Loucy (cell line): ENCODE measurements at regions not wholly inside any gene's neighbourhood (a gene's known extent, or its start where the extent isn't known, plus 50 kb on each side); places are given as distances from the start of the nearest gene placed in this dataset.

Source experiments
- H2AFZ ChIP-seq: fragments of 200-600 bp; sonication (generic); 2 replicates; pipeline ENCODE4 v1.6.0; 2016; ENCODE audit warnings: antibody characterized with exemption, mild to moderate bottlenecking, low read length, moderate library complexity
- H3F3A ChIP-seq: fragments of 200-600 bp; 2 replicates; pipeline ENCODE4 v1.6.0; 2016; ENCODE audit warnings: antibody characterized with exemption, low read depth, mild to moderate bottlenecking
- H3K27me3 ChIP-seq: fragments of 200-600 bp; sonication (generic); 2 replicates; pipeline ENCODE4 v1.6.1; 2014; ENCODE audit warnings: low read length, mild to moderate bottlenecking; ENCODE audit not compliant: insufficient read depth, poor library complexity, severe bottlenecking
- H3K36me3 ChIP-seq: fragments of 200-600 bp; sonication (generic); 2 replicates; pipeline ENCODE4 v1.6.1; 2016; ENCODE audit warnings: low read length; ENCODE audit not compliant: insufficient read depth
- H3K4me1 ChIP-seq: fragments of 200-600 bp; sonication (generic); 2 replicates; pipeline ENCODE4 v1.5.1; 2014; ENCODE audit warnings: low read length, mild to moderate bottlenecking; ENCODE audit not compliant: insufficient read depth, poor library complexity, severe bottlenecking
- H3K4me2 ChIP-seq: fragments of 200-600 bp; sonication (generic); 2 replicates; pipeline ENCODE4 v1.6.0; 2014; ENCODE audit warnings: antibody characterized with exemption, low read length, low read depth, mild to moderate bottlenecking; ENCODE audit not compliant: poor library complexity, severe bottlenecking
- H3K4me3 ChIP-seq: fragments of 200-600 bp; sonication (generic); 2 replicates; pipeline ENCODE4 v1.5.1; 2014; ENCODE audit warnings: low read length, mild to moderate bottlenecking, mixed read lengths; ENCODE audit not compliant: poor library complexity, severe bottlenecking
- H3K79me2 ChIP-seq: fragments of 200-600 bp; sonication (generic); 2 replicates; pipeline ENCODE4 v1.6.1; 2014; ENCODE audit warnings: low read length; ENCODE audit not compliant: insufficient read depth
- H3K9ac ChIP-seq: fragments of 200-600 bp; sonication (generic); 2 replicates; pipeline ENCODE4 v1.6.0; 2014; ENCODE audit warnings: mild to moderate bottlenecking, low read depth, low read length, moderate library complexity; ENCODE audit not compliant: poor library complexity, severe bottlenecking
- H3K9me2 ChIP-seq: fragments of 200-600 bp; sonication (generic); replicated peaks from 2 replicates; pipeline ENCODE4 v1.6.1; 2016; ENCODE audit warnings: low read depth, low read length, mixed read lengths
- H3K9me3 ChIP-seq: fragments of 200-600 bp; sonication (generic); 2 replicates; pipeline ENCODE4 v1.6.1; 2014; ENCODE audit warnings: mild to moderate bottlenecking, antibody characterized with exemption, low read length, low read depth; ENCODE audit not compliant: insufficient read depth
- H4K20me1 ChIP-seq: fragments of 200-600 bp; sonication (generic); 2 replicates; pipeline ENCODE4 v1.6.0; 2014; ENCODE audit warnings: antibody characterized with exemption, low read length, mild to moderate bottlenecking; ENCODE audit not compliant: insufficient read depth, poor library complexity, severe bottlenecking
- EZH2phosphoT487 ChIP-seq: fragments of 200-600 bp; IDR thresholded peaks from 2 replicates; pipeline ENCODE4 v1.6.1; 2018; ENCODE audit warnings: antibody characterized with exemption, mild to moderate bottlenecking, moderate library complexity, borderline replicate concordance
- TF ChIP-seq, protein P1 (sequence below): fragments of 200-600 bp; sonication (generic); conservative IDR thresholded peaks from 2 replicates; pipeline ENCODE4 v1.5.1; 2014; ENCODE audit warnings: mild to moderate bottlenecking, antibody characterized with exemption, low read length

DNA sequence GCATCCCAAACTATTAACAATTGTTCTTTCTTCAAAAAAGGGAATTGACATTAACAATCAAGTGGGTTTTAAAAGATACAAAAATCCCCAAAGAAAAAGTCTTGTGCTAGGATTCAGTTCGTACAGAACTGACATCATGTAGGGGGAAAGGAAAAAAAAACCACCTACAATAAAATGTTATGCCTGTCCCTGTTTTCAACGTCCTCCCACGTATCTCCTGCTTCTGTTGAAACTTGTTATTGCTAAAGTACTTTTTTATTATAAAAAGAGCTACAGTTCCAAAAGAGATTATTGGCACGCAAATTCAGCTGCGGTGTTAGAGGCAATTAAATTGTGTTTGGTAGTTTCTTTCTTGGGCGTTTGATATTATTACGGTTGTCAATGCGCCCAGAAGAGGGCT, 102.8 kb upstream of the PHACTR1 start:
- Histone ChIP-seq H3K4me1 (no peaks in the 10 kb centered on the region), H3K4me3 (no peak overlapping the region), H3K4me2 (no peak overlapping the region), H3K9me3 (no peaks in the 10 kb centered on the region), H4K20me1 (no peaks in the 10 kb centered on the region), H3K9ac (no peak overlapping the region), H2AFZ (no peak overlapping the region), H3F3A (no peaks in the 10 kb centered on the region), H3K79me2 (no peaks in the 10 kb centered on the region), H3K36me3 (no peaks in the 10 kb centered on the region), H3K9me2 (no peaks in the 10 kb centered on the region), H3K27me3 (peaks cover 6% of the 10 kb centered on the region)
- TF ChIP-seq, protein P1, sequence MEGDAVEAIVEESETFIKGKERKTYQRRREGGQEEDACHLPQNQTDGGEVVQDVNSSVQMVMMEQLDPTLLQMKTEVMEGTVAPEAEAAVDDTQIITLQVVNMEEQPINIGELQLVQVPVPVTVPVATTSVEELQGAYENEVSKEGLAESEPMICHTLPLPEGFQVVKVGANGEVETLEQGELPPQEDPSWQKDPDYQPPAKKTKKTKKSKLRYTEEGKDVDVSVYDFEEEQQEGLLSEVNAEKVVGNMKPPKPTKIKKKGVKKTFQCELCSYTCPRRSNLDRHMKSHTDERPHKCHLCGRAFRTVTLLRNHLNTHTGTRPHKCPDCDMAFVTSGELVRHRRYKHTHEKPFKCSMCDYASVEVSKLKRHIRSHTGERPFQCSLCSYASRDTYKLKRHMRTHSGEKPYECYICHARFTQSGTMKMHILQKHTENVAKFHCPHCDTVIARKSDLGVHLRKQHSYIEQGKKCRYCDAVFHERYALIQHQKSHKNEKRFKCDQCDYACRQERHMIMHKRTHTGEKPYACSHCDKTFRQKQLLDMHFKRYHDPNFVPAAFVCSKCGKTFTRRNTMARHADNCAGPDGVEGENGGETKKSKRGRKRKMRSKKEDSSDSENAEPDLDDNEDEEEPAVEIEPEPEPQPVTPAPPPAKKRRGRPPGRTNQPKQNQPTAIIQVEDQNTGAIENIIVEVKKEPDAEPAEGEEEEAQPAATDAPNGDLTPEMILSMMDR, result no peak
- TF ChIP-seq EZH2phosphoT487, result no peak

DNA sequence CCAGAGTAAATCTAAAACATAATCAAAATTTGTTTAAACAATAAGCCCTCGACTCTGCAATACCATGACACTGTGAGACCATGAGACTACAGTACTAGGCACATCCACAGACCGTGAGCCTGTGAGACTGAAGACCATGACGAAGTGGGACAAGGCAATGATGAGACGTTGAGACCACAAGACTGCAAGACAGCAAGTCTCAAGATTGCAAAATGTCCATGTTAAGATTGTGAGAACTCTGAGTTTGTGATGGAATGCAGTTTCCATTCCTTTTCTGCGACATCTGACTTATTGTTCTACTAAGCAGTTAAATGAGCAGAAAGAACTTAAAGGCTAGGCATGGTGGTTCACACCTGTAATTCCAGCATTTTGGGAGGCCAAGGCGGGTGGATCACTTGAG, 102.1 kb upstream of the PHACTR1 start:
- Histone ChIP-seq H3K36me3 (no peaks in the 10 kb centered on the region), H2AFZ (no peak overlapping the region), H3K4me2 (no peak overlapping the region), H3K9me3 (no peaks in the 10 kb centered on the region), H3K9me2 (no peaks in the 10 kb centered on the region), H3F3A (no peaks in the 10 kb centered on the region), H3K79me2 (no peaks in the 10 kb centered on the region), H3K9ac (no peak overlapping the region), H3K4me3 (no peak overlapping the region), H3K4me1 (no peaks in the 10 kb centered on the region), H4K20me1 (no peaks in the 10 kb centered on the region), H3K27me3 (peaks cover 6% of the 10 kb centered on the region)
- no peak for TF ChIP-seq EZH2phosphoT487
- TF ChIP-seq, protein P1, result no peak

DNA sequence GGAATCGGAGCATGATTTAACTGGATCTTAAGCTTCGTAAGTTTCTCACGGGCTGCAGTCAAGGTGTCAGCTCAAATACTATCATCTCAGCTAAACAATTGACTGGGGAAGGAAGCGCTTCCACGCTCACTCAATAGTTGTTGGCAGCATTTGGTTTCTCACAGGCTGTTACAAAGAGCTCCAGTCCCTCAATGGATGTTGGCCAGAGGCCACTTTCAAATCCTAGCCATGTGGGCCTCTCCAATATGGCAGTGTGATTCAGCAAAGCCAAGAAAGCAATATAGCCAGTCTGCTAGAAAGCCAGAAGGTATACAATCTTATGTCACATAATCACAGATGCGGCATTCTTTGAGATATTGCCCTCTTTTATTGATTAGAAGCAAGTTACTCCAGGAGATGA, 98.3 kb upstream of the PHACTR1 start:
- H3K9me2 ChIP-seq, result no peaks in the 10 kb centered on the region

More for the DNA sequence above, 98.3 kb upstream of the PHACTR1 start:
- Histone ChIP-seq H3K27me3 (no peaks in the 10 kb centered on the region), H3K9me3 (no peaks in the 10 kb centered on the region), H2AFZ (no peak overlapping the region), H3K4me3 (no peak overlapping the region), H4K20me1 (no peaks in the 10 kb centered on the region), H3K36me3 (no peaks in the 10 kb centered on the region), H3K9ac (no peak overlapping the region), H3K4me1 (no peaks in the 10 kb centered on the region), H3K79me2 (no peaks in the 10 kb centered on the region), H3F3A (no peaks in the 10 kb centered on the region), H3K4me2 (no peak overlapping the region)
- TF ChIP-seq EZH2phosphoT487, result no peak
- TF ChIP-seq, protein P1, result no peak
